HL-60 (cell line): ENCODE measurements at regions not wholly inside any gene's neighbourhood (a gene's known extent, or its start where the extent isn't known, plus 50 kb on each side); places are given as distances from the start of the nearest gene placed in this dataset.

ENCODE experiments used
- DNase-seq, 2 experiments: peaks; one replicate each; pipeline ENCODE4 v3.0.0-alpha.2; 2010 to 2020; ENCODE audit warnings: low read depth in 1 of 2, low spot score in 1 of 2
- H3K27ac ChIP-seq: fragments of 250-450 bp; sonication (Bioruptor Pico); replicated peaks from 2 replicates; pipeline ENCODE4 v1.5.1; 2020; ENCODE audit warnings: mild to moderate bottlenecking, moderate library complexity
- H3K27me3 ChIP-seq: fragments of 250-450 bp; sonication (Bioruptor Pico); 2 replicates; pipeline ENCODE4 v1.5.1; 2021; ENCODE audit warnings: mild to moderate bottlenecking, moderate library complexity; ENCODE audit not compliant: insufficient read depth, poor library complexity, severe bottlenecking
- H3K4me3 ChIP-seq: replicated peaks from 2 replicates; pipeline ENCODE4 v1.5.1; 2011; ENCODE audit warnings: mild to moderate bottlenecking, control low read depth, low read length; ENCODE audit not compliant: insufficient read depth
- CTCF ChIP-seq: IDR thresholded peaks from one replicate; pipeline ENCODE4 v1.5.1; 2011; ENCODE audit warnings: low read length, control low read depth, inconsistent platforms; ENCODE audit not compliant: insufficient read depth
- GABPA ChIP-seq: IDR thresholded peaks from 2 replicates; pipeline ENCODE4 v1.6.1; 2012; ENCODE audit warnings: low read depth
- POLR2AphosphoS5 ChIP-seq: IDR thresholded peaks from 2 replicates; pipeline ENCODE4 v1.6.1; 2012; ENCODE audit warnings: low read depth
- REST ChIP-seq: IDR thresholded peaks from 2 replicates; pipeline ENCODE4 v1.6.1; 2012; ENCODE audit warnings: low read depth; ENCODE audit not compliant: insufficient replicate concordance
- SPI1 ChIP-seq: IDR thresholded peaks from 2 replicates; pipeline ENCODE4 v1.6.1; 2012; ENCODE audit warnings: low read depth, mild to moderate bottlenecking, borderline replicate concordance

- DNase-seq: no peak
- H3K27me3 ChIP-seq: no peaks in the 10 kb centered on the region
- H3K27ac ChIP-seq: no peak overlapping the region
- TF ChIP-seq POLR2AphosphoS5 (no peak), REST (no peak), CTCF (no peak), SPI1 (no peak), GABPA (no peak)
- no peak overlapping the region for H3K4me3 ChIP-seq
Measured at GRCh38 chr17:72430611-72431432, 310.0 kb downstream of the SOX9 start.

DNA sequence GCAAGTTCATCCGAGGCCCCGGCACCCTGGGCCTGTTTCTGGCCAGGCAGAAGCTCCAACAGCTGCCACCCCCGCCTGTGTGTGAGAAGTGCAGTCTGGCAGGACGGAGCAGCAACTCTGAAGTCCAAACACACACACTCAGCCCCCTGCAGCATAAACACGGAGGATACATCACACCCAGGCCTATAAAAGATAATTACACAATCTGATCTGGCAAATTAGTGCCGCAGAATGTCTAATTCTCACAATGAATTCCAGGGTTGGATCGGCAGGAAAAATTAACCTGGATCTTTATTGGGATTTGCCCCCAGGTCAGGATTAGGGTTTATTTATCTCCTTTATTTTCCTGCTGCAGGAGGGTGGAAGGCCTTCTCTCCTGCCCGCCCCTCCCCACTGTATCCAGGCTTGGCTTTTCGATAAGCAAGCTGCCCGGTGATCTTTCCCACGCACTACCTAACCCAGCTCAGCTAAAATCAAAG, 311.4 kb downstream of the SOX9 start:
- TF ChIP-seq SPI1: no peak
- no peak for TF ChIP-seq POLR2AphosphoS5
- no peak for TF ChIP-seq GABPA
- no peak for TF ChIP-seq CTCF
- TF ChIP-seq REST: no peak
- no peak overlapping the region for H3K27ac ChIP-seq
- H3K27me3 ChIP-seq: no peaks in the 10 kb centered on the region
- no peak overlapping the region for H3K4me3 ChIP-seq
- no peak for DNase-seq

DNA sequence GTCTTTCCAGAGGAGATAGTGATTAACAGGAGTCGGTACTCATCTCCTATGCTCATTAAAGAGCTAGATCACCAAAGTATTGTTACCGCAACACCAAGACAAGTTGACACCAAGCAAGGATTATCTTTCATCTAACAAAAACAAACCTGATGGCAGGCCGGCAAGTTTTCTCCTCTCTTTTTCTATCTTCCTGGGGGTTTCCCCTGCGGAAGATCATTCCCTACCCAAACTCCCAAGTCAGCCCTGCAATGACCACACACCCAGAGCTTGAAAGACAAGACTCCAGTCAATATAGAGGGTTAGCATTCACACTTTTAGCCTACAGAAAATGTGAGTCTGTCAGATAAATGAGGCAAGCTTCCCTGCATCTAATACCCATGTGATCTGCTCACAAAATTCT, 312.1 kb downstream of the SOX9 start:
- no peak for DNase-seq
- Histone ChIP-seq H3K27me3 (no peaks in the 10 kb centered on the region), H3K27ac (no peak overlapping the region), H3K4me3 (no peak overlapping the region)
- TF ChIP-seq GABPA: no peak
- TF ChIP-seq REST: no peak
- TF ChIP-seq CTCF: no peak
- TF ChIP-seq SPI1: no peak
